Body of pancreas (tissue), 4 donors: ENCODE measurements at regions not wholly inside any gene's neighbourhood (a gene's known extent, or its start where the extent isn't known, plus 50 kb on each side); places are given as distances from the start of the nearest gene placed in this dataset.

ENCODE experiments used
- ATAC-seq: fragments of 150-250 bp; one replicate; pipeline ENCODE4 v1.9.1; 2016
- DNase-seq, 4 donors: peaks; one replicate each; pipeline ENCODE4 v3.0.0-alpha.2; 2019
- H3K27ac ChIP-seq, 4 donors: fragments of 200-600 bp; sonication (generic); 1 replicate in 3 of 4; 2 replicates in 1 of 4; pipeline versions ENCODE4 v1.5.1 to v1.6.1; 2016 to 2019; ENCODE audit warnings: mild to moderate bottlenecking in 1 of 4, mixed read lengths in 1 of 4, moderate library complexity in 1 of 4
- H3K27me3 ChIP-seq, 2 donors: fragments of 200-600 bp; sonication (generic); one replicate each; pipeline ENCODE4 v1.6.0; 2016; ENCODE audit warnings: mild to moderate bottlenecking in 1 of 2
- H3K36me3 ChIP-seq, 2 donors: fragments of 200-600 bp; sonication (generic); replicated peaks in 1 of 2; 2 replicates each; pipeline ENCODE4 v1.5.1; 2016; ENCODE audit warnings: low read depth in 2 of 2; ENCODE audit not compliant: insufficient read depth in 1 of 2
- H3K4me1 ChIP-seq: fragments of 200-600 bp; sonication (generic); one replicate; pipeline ENCODE4 v1.6.0; 2016
- H3K4me3 ChIP-seq, 2 donors: fragments of 200-600 bp; sonication (generic); 1 replicate in 1 of 2; 2 replicates in 1 of 2; pipeline ENCODE4 v1.5.1; 2016 to 2019
- H3K9me3 ChIP-seq, 3 donors: fragments of 200-600 bp; sonication (generic); 1 replicate in 2 of 3; 2 replicates in 1 of 3; pipeline ENCODE4 v1.5.1; 2016
- CTCF ChIP-seq, 7 experiments: fragments of 450-650 bp in 4 of 7; fragments of 200-600 bp in 3 of 7; sonication (generic) in 3 of 7; IDR thresholded peaks; one replicate each; pipeline ENCODE4 v1.5.1; 2016 to 2019; ENCODE audit warnings: antibody characterized with exemption in 7 of 7
- POLR2A ChIP-seq, 3 donors: fragments of 450-650 bp; IDR thresholded peaks; one replicate each; pipeline ENCODE4 v1.6.1; 2016; ENCODE audit warnings: antibody characterized with exemption in 3 of 3, mild to moderate bottlenecking in 2 of 3
- WGBS, 2 donors: methylation state at CpG; one replicate each; pipeline ENCODE4 v1.1.5; 2017; 5-methylcytosine and 5-hydroxymethylcytosine counted together
- intact Hi-C: fragments of 100-400 bp; cut with DNase I; formaldehyde crosslinking; loops from one replicate; pipeline ENCODE4 v1.15.1; 2023

GRCh38 chr1:112060261-112060660 lies 70.8 kb upstream of the KCND3 start:
- ATAC-seq (no peak), DNase-seq (no peak)
- no peak overlapping the region for H3K27ac ChIP-seq
- intact Hi-C loops: no loop called here
- H3K4me3 ChIP-seq: no peak overlapping the region
- 53 to 83% methylated on average over 1 of the region's 1 CpG for WGBS, 2 donors
- H3K36me3 ChIP-seq: no peaks in the 10 kb centered on the region
- H3K4me1 ChIP-seq: no peaks in the 10 kb centered on the region
- no peaks in the 10 kb centered on the region for H3K9me3 ChIP-seq
- TF ChIP-seq POLR2A (IDR thresholded peaks at IDR 0.05): no peak
- no peak for TF ChIP-seq CTCF (IDR thresholded peaks at IDR 0.05)
- no peaks in the 10 kb centered on the region for H3K27me3 ChIP-seq

- DNase-seq: no peak
- TF ChIP-seq CTCF (IDR thresholded peaks at IDR 0.05) (no peak), POLR2A (IDR thresholded peaks at IDR 0.05) (no peak)
- H3K4me3 ChIP-seq: no peak overlapping the region
- no peaks in the 10 kb centered on the region for H3K27me3 ChIP-seq
- intact Hi-C loops: no loop called here
- H3K36me3 ChIP-seq: no peaks in the 10 kb centered on the region
- no peak overlapping the region for H3K27ac ChIP-seq
- H3K9me3 ChIP-seq: no peaks in the 10 kb centered on the region
- 76 to 87% methylated on average over 5 of the region's 5 CpGs for WGBS, 2 donors
- ATAC-seq: no peak
- H3K4me1 ChIP-seq: no peaks in the 10 kb centered on the region
Measured at GRCh38 chr1:112061056-112061455, 71.6 kb upstream of the KCND3 start.

GRCh38 chr1:112061901-112062320 lies 72.4 kb upstream of the KCND3 start:
- Histone ChIP-seq H3K36me3 (no peaks in the 10 kb centered on the region), H3K27ac (no peak overlapping the region), H3K27me3 (no peaks in the 10 kb centered on the region), H3K4me3 (no peak overlapping the region), H3K4me1 (no peaks in the 10 kb centered on the region), H3K9me3 (no peaks in the 10 kb centered on the region)
- no peak for TF ChIP-seq CTCF (IDR thresholded peaks at IDR 0.05)
- TF ChIP-seq POLR2A (IDR thresholded peaks at IDR 0.05): no peak
- whole genome bisulfite sequencing, 2 donors: 62 to 65% methylated on average over 4 of the region's 4 CpGs
- intact Hi-C loops: no loop called here
- DNase-seq: no peak
- no peak for ATAC-seq

- Histone ChIP-seq H3K36me3 (no peaks in the 10 kb centered on the region), H3K4me1 (no peaks in the 10 kb centered on the region), H3K27me3 (no peaks in the 10 kb centered on the region), H3K4me3 (no peak overlapping the region), H3K9me3 (no peaks in the 10 kb centered on the region), H3K27ac (no peak overlapping the region)
- WGBS, 2 donors: 43 to 56% methylated on average over 12 of the region's 12 CpGs
- TF ChIP-seq CTCF (IDR thresholded peaks at IDR 0.05) (no peak), POLR2A (IDR thresholded peaks at IDR 0.05) (no peak)
- ATAC-seq (peak; percentile 33), DNase-seq (peak in 2 of 4 donors; percentile 34 to 43)
- intact Hi-C loops: no loop called here
Measured at GRCh38 chr1:112063781-112064728, 74.6 kb upstream of the KCND3 start.

- H3K4me3 ChIP-seq: no peak overlapping the region
- no peak for ATAC-seq
- H3K9me3 ChIP-seq: no peaks in the 10 kb centered on the region
- TF ChIP-seq CTCF (IDR thresholded peaks at IDR 0.05) (no peak), POLR2A (IDR thresholded peaks at IDR 0.05) (no peak)
- no peaks in the 10 kb centered on the region for H3K27me3 ChIP-seq
- intact Hi-C loops: no loop called here
- H3K4me1 ChIP-seq: peaks cover 14% of the 10 kb centered on the region
- 93 to 100% methylated on average over 1 of the region's 1 CpG for WGBS, 2 donors
- no peak overlapping the region for H3K27ac ChIP-seq
- no peaks in the 10 kb centered on the region for H3K36me3 ChIP-seq
- no peak for DNase-seq
Measured at GRCh38 chr1:112067989-112068388, 78.5 kb upstream of the KCND3 start.
